PC-9 (cell line): ENCODE measurements at regions not wholly inside any gene's neighbourhood (a gene's known extent, or its start where the extent isn't known, plus 50 kb on each side); places are given as distances from the start of the nearest gene placed in this dataset.

Experiments
- CTCF ChIP-seq: fragments of 200-600 bp; sonication (generic); conservative IDR thresholded peaks from 2 replicates; pipeline ENCODE4 v1.6.1; 2017; ENCODE audit warnings: mixed run types, antibody characterized with exemption, mild to moderate bottlenecking, moderate library complexity
- EZH2 ChIP-seq: fragments of 200-600 bp; sonication (generic); IDR thresholded peaks from 2 replicates; pipeline ENCODE4 v1.8.0; 2017; ENCODE audit warnings: antibody characterized with exemption, low read depth

- TF ChIP-seq CTCF (no peak), EZH2 (no peak)
These were observed 152.9 kb downstream of the BARHL2 start for GRCh38 chr1:90564164-90564563.
